HCT116 (cell line): ENCODE measurements at regions not wholly inside any gene's neighbourhood (a gene's known extent, or its start where the extent isn't known, plus 50 kb on each side); places are given as distances from the start of the nearest gene placed in this dataset.

Source experiments
- ATAC-seq: fragments of 200-7000 bp; cut with Tn5 transposase; 2 replicates; pipeline ENCODE4 v1.9.1; 2020; ENCODE audit warnings: mild to moderate bottlenecking, moderate library complexity
- BruUV-seq: library from RNA; stranded (reverse); fragments of 400-500 nt; replicated peaks from 2 replicates; lab custom pipeline; 2021; lab: Mats Ljungman, UMichigan
- CTCF ChIA-PET: fragments of 300-600 bp; sonication (Branson Sonifier 250); formaldehyde crosslinking; loops from one replicate; lab custom pipeline; 2021; ENCODE audit warnings: antibody characterized with exemption; lab: Charles Lee
- POLR2A ChIA-PET: fragments of 300-600, 350-600 bp; sonication (Branson Sonifier 250); formaldehyde crosslinking; loops from one replicate; lab custom pipeline; 2021; ENCODE audit warnings: antibody characterized with exemption; lab: Charles Lee
- RAD21 ChIA-PET, 2 experiments: fragments of 300-600 bp; sonication (Branson Sonifier 250); formaldehyde crosslinking; loops; one replicate each; lab custom pipeline; 2023; ENCODE audit warnings: low total read pairs in 2 of 2; ENCODE audit not compliant: uncharacterized antibody in 2 of 2, unreplicated experiment in 2 of 2, low non-redundant PET in 1 of 2; lab: Charles Lee
- DNase-seq: peaks from one replicate; pipeline ENCODE4 v3.0.0-alpha.2; 2010; ENCODE audit warnings: low read depth, low spot score
- H2AFZ ChIP-seq: fragments of 200-600 bp; shearing (Covaris generic), sonication (generic); 2 replicates; pipeline ENCODE4 v1.6.1; 2017; ENCODE audit warnings: low read depth, mixed run types, mixed read lengths, antibody characterized with exemption, low read length; ENCODE audit not compliant: poor library complexity, severe bottlenecking
- H3K27ac ChIP-seq: 2 replicates; pipeline ENCODE4 v1.5.1; 2012; ENCODE audit warnings: low read depth, low read length
- H3K27me3 ChIP-seq: fragments of 200-600 bp; sonication (generic); 2 replicates; pipeline ENCODE4 v1.6.1; 2016; ENCODE audit warnings: mixed run types, low read length, mixed read lengths; ENCODE audit not compliant: insufficient read depth
- H3K36me3 ChIP-seq, 2 experiments: fragments of 200-500 bp in 1 of 2; fragments of 200-600 bp in 1 of 2; sonication (Bioruptor generic) in 1 of 2; sonication (generic) in 1 of 2; 2 replicates each; pipeline versions ENCODE4 v1.5.1 to v1.6.1; 2014 to 2016; ENCODE audit warnings: low read length in 2 of 2, inconsistent platforms in 1 of 2, mixed read lengths in 1 of 2, mixed run types in 1 of 2; ENCODE audit not compliant: insufficient read depth in 2 of 2, control insufficient read depth in 1 of 2
- H3K4me1 ChIP-seq, 2 experiments: fragments of 200-600 bp in 1 of 2; sonication (generic) in 1 of 2; 2 replicates each; pipeline versions ENCODE4 v1.5.1 to v1.6.1; 2012 to 2017; ENCODE audit warnings: low read length in 2 of 2, inconsistent platforms in 1 of 2, mild to moderate bottlenecking in 1 of 2, mixed read lengths in 1 of 2, mixed run types in 1 of 2, moderate library complexity in 1 of 2; ENCODE audit not compliant: insufficient read depth in 2 of 2, control insufficient read depth in 1 of 2
- H3K4me2 ChIP-seq: fragments of 200-600 bp; sonication (generic); 2 replicates; pipeline ENCODE4 v1.6.1; 2017; ENCODE audit warnings: mixed run types, low read length, mixed read lengths
- H3K4me3 ChIP-seq, 2 experiments: fragments of 200-600 bp in 1 of 2; sonication (generic) in 1 of 2; replicated peaks in 1 of 2; 2 replicates each; pipeline ENCODE4 v1.5.1; 2011 to 2016; ENCODE audit warnings: low read length in 2 of 2, control low read depth in 1 of 2, low read depth in 1 of 2, mild to moderate bottlenecking in 1 of 2, mixed read lengths in 1 of 2, mixed run types in 1 of 2
- H3K79me2 ChIP-seq: fragments of 200-600 bp; sonication (generic); 2 replicates; pipeline ENCODE4 v1.6.1; 2017; ENCODE audit warnings: mild to moderate bottlenecking, mixed run types, low read length, moderate library complexity, mixed read lengths; ENCODE audit not compliant: insufficient read depth
- H3K9ac ChIP-seq: fragments of 200-600 bp; sonication (generic); 2 replicates; pipeline ENCODE4 v1.6.1; 2016; ENCODE audit warnings: low read length, mixed read lengths
- H3K9me2 ChIP-seq: fragments of 200-600 bp; sonication (generic), shearing (Covaris generic); 2 replicates; pipeline ENCODE4 v1.6.1; 2017; ENCODE audit warnings: mixed run types, mild to moderate bottlenecking, moderate library complexity; ENCODE audit not compliant: insufficient read depth
- H3K9me3 ChIP-seq, 2 experiments: fragments of 200-500 bp in 1 of 2; fragments of 200-600 bp in 1 of 2; sonication (Bioruptor generic) in 1 of 2; sonication (generic) in 1 of 2; 2 replicates each; pipeline ENCODE4 v1.6.1; 2014 to 2017; ENCODE audit warnings: low read length in 2 of 2, mixed read lengths in 2 of 2, inconsistent platforms in 1 of 2, low read depth in 1 of 2, mild to moderate bottlenecking in 1 of 2, mixed run types in 1 of 2, moderate library complexity in 1 of 2; ENCODE audit not compliant: control insufficient read depth in 1 of 2, insufficient read depth in 1 of 2
- H4K20me1 ChIP-seq: fragments of 200-600 bp; sonication (generic), shearing (Covaris generic); 2 replicates; pipeline ENCODE4 v1.6.1; 2017; ENCODE audit warnings: mixed run types, mild to moderate bottlenecking, moderate library complexity; ENCODE audit not compliant: insufficient read depth
- EZH2 ChIP-seq: fragments of 200-600 bp; sonication (generic); IDR thresholded peaks from 2 replicates; pipeline ENCODE4 v1.6.1; 2017; ENCODE audit warnings: antibody characterized with exemption, mixed run types
- EZH2phosphoT487 ChIP-seq: fragments of 200-600 bp; IDR thresholded peaks from 2 replicates; pipeline ENCODE4 v1.6.1; 2018; ENCODE audit warnings: antibody characterized with exemption, borderline replicate concordance
- JUND ChIP-seq: IDR thresholded peaks from 2 replicates; pipeline ENCODE4 v1.6.1; 2012
- POLR2A ChIP-seq: IDR thresholded peaks from 2 replicates; pipeline ENCODE4 v1.7.0; 2011; ENCODE audit warnings: borderline replicate concordance; ENCODE audit not compliant: insufficient read depth, insufficient read length; ENCODE audit errors: extremely low read depth
- POLR2AphosphoS5 ChIP-seq: IDR thresholded peaks from 2 replicates; pipeline ENCODE4 v1.6.1; 2011; ENCODE audit warnings: mild to moderate bottlenecking, low read depth, low read length, moderate library complexity
- SIN3A ChIP-seq: IDR thresholded peaks from 2 replicates; pipeline ENCODE4 v1.6.1; 2012; ENCODE audit warnings: low read depth
- TCF7L2 ChIP-seq: IDR thresholded peaks from 2 replicates; pipeline ENCODE4 v1.7.0; 2011; ENCODE audit warnings: borderline replicate concordance, inconsistent platforms; ENCODE audit not compliant: insufficient read depth, insufficient read length; ENCODE audit errors: extremely low read depth
- ZNF274 ChIP-seq: fragments of 200-500 bp; sonication (Bioruptor generic); IDR thresholded peaks from 2 replicates; pipeline ENCODE4 v1.6.1; 2014; ENCODE audit warnings: mild to moderate bottlenecking, low read depth, low read length, inconsistent platforms
- intact Hi-C: fragments of 100-400 bp; cut with micrococcal nuclease; formaldehyde crosslinking; loops from 2 replicates; pipeline ENCODE4 v1.10.0; 2022
- TF ChIP-seq, protein P1 (sequence below): IDR thresholded peaks from 2 replicates; pipeline ENCODE4 v1.6.1; 2012; ENCODE audit warnings: low read depth

GRCh38 chr10:80927419-80928078 is 389.8 kb downstream of the SH2D4B start:
- Histone ChIP-seq H4K20me1 (no peaks in the 10 kb centered on the region), H3K9me3 (no peaks in the 10 kb centered on the region), H3K27me3 (no peaks in the 10 kb centered on the region), H3K9me2 (no peaks in the 10 kb centered on the region), H2AFZ (no peak overlapping the region), H3K36me3 (no peaks in the 10 kb centered on the region), H3K27ac (no peak overlapping the region), H3K4me1 (no peaks in the 10 kb centered on the region), H3K4me2 (no peak overlapping the region), H3K79me2 (no peaks in the 10 kb centered on the region), H3K9ac (no peak overlapping the region), H3K4me3 (no peak overlapping the region)
- intact Hi-C loops: no loop called here
- TF ChIP-seq EZH2 (no peak), SIN3A (no peak), TCF7L2 (no peak)
- RAD21 ChIA-PET: no interaction called here
- CTCF ChIA-PET: no interaction called here
- BruUV-seq: no TSS peak
- DNase-seq (no peak), ATAC-seq (no peak)
- POLR2A ChIA-PET: no interaction called here

- Histone ChIP-seq H3K4me3 (no peak overlapping the region), H3K9me3 (no peaks in the 10 kb centered on the region), H4K20me1 (no peaks in the 10 kb centered on the region), H3K27ac (no peak overlapping the region), H3K36me3 (no peaks in the 10 kb centered on the region), H3K27me3 (peaks cover 8% of the 10 kb centered on the region; the same call in 1 of the 2 replicates), H3K79me2 (no peaks in the 10 kb centered on the region), H3K9me2 (no peaks in the 10 kb centered on the region), H2AFZ (no peak overlapping the region), H3K9ac (no peak overlapping the region), H3K4me1 (no peaks in the 10 kb centered on the region), H3K4me2 (no peak overlapping the region)
- no peak for DNase-seq
- TF ChIP-seq ZNF274 (no peak), JUND (no peak), EZH2phosphoT487 (no peak), EZH2 (no peak), POLR2A (no peak), POLR2AphosphoS5 (no peak)
- TF ChIP-seq, protein P1, sequence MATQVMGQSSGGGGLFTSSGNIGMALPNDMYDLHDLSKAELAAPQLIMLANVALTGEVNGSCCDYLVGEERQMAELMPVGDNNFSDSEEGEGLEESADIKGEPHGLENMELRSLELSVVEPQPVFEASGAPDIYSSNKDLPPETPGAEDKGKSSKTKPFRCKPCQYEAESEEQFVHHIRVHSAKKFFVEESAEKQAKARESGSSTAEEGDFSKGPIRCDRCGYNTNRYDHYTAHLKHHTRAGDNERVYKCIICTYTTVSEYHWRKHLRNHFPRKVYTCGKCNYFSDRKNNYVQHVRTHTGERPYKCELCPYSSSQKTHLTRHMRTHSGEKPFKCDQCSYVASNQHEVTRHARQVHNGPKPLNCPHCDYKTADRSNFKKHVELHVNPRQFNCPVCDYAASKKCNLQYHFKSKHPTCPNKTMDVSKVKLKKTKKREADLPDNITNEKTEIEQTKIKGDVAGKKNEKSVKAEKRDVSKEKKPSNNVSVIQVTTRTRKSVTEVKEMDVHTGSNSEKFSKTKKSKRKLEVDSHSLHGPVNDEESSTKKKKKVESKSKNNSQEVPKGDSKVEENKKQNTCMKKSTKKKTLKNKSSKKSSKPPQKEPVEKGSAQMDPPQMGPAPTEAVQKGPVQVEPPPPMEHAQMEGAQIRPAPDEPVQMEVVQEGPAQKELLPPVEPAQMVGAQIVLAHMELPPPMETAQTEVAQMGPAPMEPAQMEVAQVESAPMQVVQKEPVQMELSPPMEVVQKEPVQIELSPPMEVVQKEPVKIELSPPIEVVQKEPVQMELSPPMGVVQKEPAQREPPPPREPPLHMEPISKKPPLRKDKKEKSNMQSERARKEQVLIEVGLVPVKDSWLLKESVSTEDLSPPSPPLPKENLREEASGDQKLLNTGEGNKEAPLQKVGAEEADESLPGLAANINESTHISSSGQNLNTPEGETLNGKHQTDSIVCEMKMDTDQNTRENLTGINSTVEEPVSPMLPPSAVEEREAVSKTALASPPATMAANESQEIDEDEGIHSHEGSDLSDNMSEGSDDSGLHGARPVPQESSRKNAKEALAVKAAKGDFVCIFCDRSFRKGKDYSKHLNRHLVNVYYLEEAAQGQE: no peak
- no peak for ATAC-seq
- ChIA-PET POLR2A (no interaction called here), RAD21 (no interaction called here), CTCF (no interaction called here)
- intact Hi-C loops: no loop called here
- BruUV-seq: no TSS peak
Measured at GRCh38 chr10:80938903-80939302, 401.2 kb downstream of the SH2D4B start.
